Pancreas (tissue), 10 donors: ENCODE measurements at regions not wholly inside any gene's neighbourhood (a gene's known extent, or its start where the extent isn't known, plus 50 kb on each side); places are given as distances from the start of the nearest gene placed in this dataset.

ENCODE experiments used
- ATAC-seq, 4 donors: fragments of 200-7000 bp; cut with Tn5 transposase; one replicate each; pipeline versions ENCODE4 v1.8.0 to v1.9.1; 2020; ENCODE audit warnings: mild to moderate bottlenecking in 4 of 4, moderate library complexity in 4 of 4
- DNase-seq, 6 donors: peaks; one replicate each; pipeline ENCODE4 v3.0.0-alpha.2; 2020
- FAIRE-seq: peaks from 2 replicates; lab custom pipeline; 2012; peaks lifted over from hg19 to GRCh38; lab: Jason Lieb, UNC
- H3K27ac ChIP-seq, 4 donors: fragments of 200-600 bp; sonication (generic); 1 replicate in 3 of 4; 2 replicates in 1 of 4; pipeline versions ENCODE4 v1.5.0 to v1.8.0; 2020
- H3K27me3 ChIP-seq, 4 donors: fragments of 200-600 bp; one replicate each; pipeline ENCODE4 v1.8.0; 2021
- H3K36me3 ChIP-seq, 3 donors: fragments of 200-600 bp; sonication (generic) in 1 of 3; one replicate each; pipeline versions ENCODE4 v1.5.0 to v1.8.0; 2020 to 2021
- H3K4me1 ChIP-seq, 3 donors: fragments of 200-600 bp; one replicate each; pipeline ENCODE4 v1.8.0; 2021
- H3K4me3 ChIP-seq, 4 donors: fragments of 200-600 bp; sonication (generic) in 2 of 4; one replicate each; pipeline versions ENCODE4 v1.5.0 to v1.8.0; 2020 to 2021
- H3K9me3 ChIP-seq, 4 donors: fragments of 200-600 bp; one replicate each; pipeline ENCODE4 v1.8.0; 2021
- CTCF ChIP-seq, 4 donors: fragments of 200-600 bp; sonication (generic) in 3 of 4; IDR thresholded peaks; one replicate each; pipeline versions ENCODE4 v1.5.0 to v1.8.0; 2021; ENCODE audit warnings: antibody characterized with exemption in 4 of 4
- WGBS, 2 donors: extraction: QIAGEN DNeasy Blood & Tissue Kit; methylation state at CpG; one replicate each; pipeline ENCODE4 v1.1.7; 2013; 5-methylcytosine and 5-hydroxymethylcytosine counted together
- intact Hi-C, 3 donors: fragments of 100-400 bp; cut with DNase I; formaldehyde crosslinking; loops; one replicate each; pipeline versions ENCODE4 v1.11.1 to v1.14.2; 2022
- donor health status: healthy with polysubstance abuse.
- donor health status: DM: no; HTN: no; CAD: no; lungs with moderate emphysema.
- donor health status: DM: no; HTN: no; CAD: no.
- donor health status: control.
- donor health status: control.
- donor health status: Bipolar disorder and iron deficiency.
- donor health status: DM: yes; HTN: yes; CAD: no.
- donor health status: DM: no; HTN: no; CAD: no.
- donor health status: DM: no; HTN: no; CAD: no.
- donor health status: DM: yes; HTN: yes; CAD: no.

GRCh38 chr10:80988755-80989154 lies 451.1 kb downstream of the SH2D4B start:
- Histone ChIP-seq H3K27me3 (peaks cover 0 to 4% (median 0%) of the 10 kb centered on the region in 4 donors), H3K4me3 (no peak overlapping the region), H3K27ac (no peak overlapping the region), H3K36me3 (no peaks in the 10 kb centered on the region), H3K4me1 (no peaks in the 10 kb centered on the region), H3K9me3 (no peaks in the 10 kb centered on the region)
- TF ChIP-seq CTCF (IDR thresholded peaks at IDR 0.05): no peak
- FAIRE-seq: no peak
- no peak for DNase-seq
- no peak for ATAC-seq
- intact Hi-C loops: no loop called here
- WGBS, 2 donors: 49 to 67% methylated on average over 3 of the region's 3 CpGs

GRCh38 chr10:80996615-80997193 lies 459.0 kb downstream of the SH2D4B start:
- peaks cover 0 to 4% (median 0%) of the 10 kb centered on the region in 4 donors for H3K27me3 ChIP-seq
- FAIRE-seq: no peak

GRCh38 chr10:81000781-81001180 lies 463.1 kb downstream of the SH2D4B start:
- DNase-seq: no peak
- intact Hi-C loops: no loop called here
- Histone ChIP-seq H3K36me3 (no peaks in the 10 kb centered on the region), H3K4me1 (peaks cover 0 to 4% (median 0%) of the 10 kb centered on the region in 3 donors), H3K27me3 (no peaks in the 10 kb centered on the region), H3K4me3 (no peak overlapping the region), H3K27ac (no peak overlapping the region), H3K9me3 (no peaks in the 10 kb centered on the region)
- WGBS, 2 donors: 80 to 97% methylated on average over 1 of the region's 1 CpG
- no peak for FAIRE-seq
- TF ChIP-seq CTCF (IDR thresholded peaks at IDR 0.05): no peak
- ATAC-seq: no peak

More at GRCh38 chr10:80996615-80997193, 459.0 kb downstream of the SH2D4B start:
- intact Hi-C loops: no loop called here
- Histone ChIP-seq H3K27ac (no peak overlapping the region), H3K4me3 (no peak overlapping the region), H3K4me1 (peaks cover 0 to 4% (median 0%) of the 10 kb centered on the region in 3 donors), H3K36me3 (no peaks in the 10 kb centered on the region), H3K9me3 (no peaks in the 10 kb centered on the region)
- no peak for ATAC-seq
- TF ChIP-seq CTCF (IDR thresholded peaks at IDR 0.05): no peak
- 79 to 84% methylated on average over 7 of the region's 7 CpGs for WGBS, 2 donors
- peak in 1 of 6 donors; percentile 21 for DNase-seq

- Histone ChIP-seq H3K36me3 (no peaks in the 10 kb centered on the region), H3K4me1 (peaks cover 0 to 4% (median 0%) of the 10 kb centered on the region in 3 donors), H3K4me3 (no peak overlapping the region), H3K27me3 (no peaks in the 10 kb centered on the region), H3K9me3 (no peaks in the 10 kb centered on the region), H3K27ac (no peak overlapping the region)
- no peak for ATAC-seq
- 72 to 74% methylated on average over 4 of the region's 4 CpGs for WGBS, 2 donors
- no peak for DNase-seq
- FAIRE-seq: no peak
- intact Hi-C loops: no loop called here
- no peak for TF ChIP-seq CTCF (IDR thresholded peaks at IDR 0.05)
These were observed 464.7 kb downstream of the SH2D4B start for GRCh38 chr10:81002382-81002781.

- TF ChIP-seq CTCF (IDR thresholded peaks at IDR 0.05): no peak
These were observed 470.2 kb downstream of the SH2D4B start for GRCh38 chr10:81007872-81008271.

More at GRCh38 chr10:81007872-81008271, 470.2 kb downstream of the SH2D4B start:
- intact Hi-C loops: no loop called here
- FAIRE-seq (no peak), DNase-seq (no peak), ATAC-seq (no peak)
- H3K4me1 ChIP-seq: no peaks in the 10 kb centered on the region
- H3K9me3 ChIP-seq: no peaks in the 10 kb centered on the region
- 80 to 88% methylated on average over 1 of the region's 1 CpG for WGBS, 2 donors
- no peaks in the 10 kb centered on the region for H3K36me3 ChIP-seq
- no peak overlapping the region for H3K4me3 ChIP-seq
- H3K27me3 ChIP-seq: no peaks in the 10 kb centered on the region
- no peak overlapping the region for H3K27ac ChIP-seq
